ENCODE measurements at regions not wholly inside any gene's neighbourhood (a gene's known extent, or its start where the extent isn't known, plus 50 kb on each side); places are given as distances from the start of the nearest gene placed in this dataset.
"Not testable (repeated sequence)": the region's sequence is repeated elsewhere in the genome, so short reads cannot be mapped to it uniquely, and the experiment has no call there.

- DNase-seq (ENCODE audit: low read depth in 4 of 4, low spot score in 2 of 4) = no peak
These were observed 55.7 kb upstream of the FAT3 start for GRCh38 chr11:92168936-92169335.

- no peak for DNase-seq (ENCODE audit: low read depth in 4 of 4, low spot score in 2 of 4)
These were observed 57.0 kb upstream of the FAT3 start for GRCh38 chr11:92167571-92167970.

DNA sequence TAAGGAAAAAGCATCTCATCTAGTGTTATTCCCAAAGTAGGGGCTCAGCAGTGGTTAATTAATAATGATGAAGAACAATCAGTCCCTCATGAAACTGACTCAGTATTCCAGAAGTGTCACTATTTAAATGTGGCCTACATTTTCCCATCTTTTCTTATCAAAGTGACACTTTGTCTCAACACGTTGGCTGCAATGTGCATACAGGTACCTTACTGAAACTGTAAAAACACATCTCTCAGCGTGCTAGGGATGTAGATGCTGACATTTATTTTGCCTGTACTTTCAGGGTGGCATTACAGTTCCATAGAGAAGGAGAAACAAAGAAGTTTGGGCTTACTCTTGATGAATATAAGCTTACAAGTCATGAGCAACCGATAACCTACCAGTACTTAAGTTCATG, 58.3 kb upstream of the FAT3 start:
- DNase-seq (ENCODE audit: low read depth in 4 of 4, low spot score in 2 of 4) = no peak

DNA sequence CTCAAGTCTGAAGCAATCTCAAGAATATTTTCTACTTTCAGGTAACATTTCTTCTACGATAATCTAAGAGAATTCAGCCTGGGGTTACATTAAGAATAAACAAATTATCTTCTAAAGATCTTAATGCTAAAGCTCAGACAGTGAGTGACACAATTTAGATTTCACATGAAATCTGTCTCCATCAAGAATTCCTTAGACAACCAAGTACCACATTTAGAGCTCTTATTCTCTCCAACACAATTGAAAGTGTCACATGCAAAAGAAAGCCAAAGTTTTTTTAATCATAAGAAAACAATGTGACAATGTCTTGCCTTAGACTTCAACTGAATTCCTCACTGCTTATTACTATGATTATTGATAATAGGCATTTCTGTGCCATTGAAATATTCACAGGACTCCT, 60.7 kb upstream of the FAT3 start:
- DNase-seq (ENCODE audit: low read depth in 4 of 4, low spot score in 2 of 4) = no peak

GRCh38 chr11:92162776-92163175, 61.8 kb upstream of the FAT3 start:
- no peak for DNase-seq (ENCODE audit: low read depth in 4 of 4, low spot score in 2 of 4)

GRCh38 chr11:92159931-92160330, 64.7 kb upstream of the FAT3 start:
- DNase-seq (ENCODE audit: low read depth in 4 of 4, low spot score in 2 of 4) = no peak

DNA sequence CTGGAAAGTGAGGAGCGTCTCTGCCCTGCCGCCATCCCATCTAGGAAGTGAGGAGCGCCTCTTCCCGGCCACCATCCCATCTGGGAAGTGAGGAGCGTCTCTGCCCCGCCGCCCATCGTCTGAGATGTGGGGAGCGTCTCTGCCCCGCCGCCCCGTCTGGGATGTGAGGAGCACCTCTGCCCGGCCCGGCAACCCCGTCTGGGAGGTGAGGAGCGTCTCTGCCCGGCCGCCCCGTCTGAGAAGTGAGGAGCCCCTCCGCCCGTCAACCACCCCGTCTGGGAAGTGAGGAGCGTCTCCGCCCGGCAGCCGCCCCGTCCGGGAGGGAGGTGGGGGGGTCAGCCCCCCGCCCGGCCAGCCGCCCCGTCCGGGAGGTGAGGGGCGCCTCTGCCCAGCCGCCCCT, 67.2 kb upstream of the FAT3 start:
- DNase-seq (ENCODE audit: low read depth in 4 of 4, low spot score in 2 of 4) = not testable (repeated sequence)

- no peak for DNase-seq (ENCODE audit: low read depth in 4 of 4, low spot score in 2 of 4)
These were observed 70.0 kb upstream of the FAT3 start for GRCh38 chr11:92154611-92155010.

DNA sequence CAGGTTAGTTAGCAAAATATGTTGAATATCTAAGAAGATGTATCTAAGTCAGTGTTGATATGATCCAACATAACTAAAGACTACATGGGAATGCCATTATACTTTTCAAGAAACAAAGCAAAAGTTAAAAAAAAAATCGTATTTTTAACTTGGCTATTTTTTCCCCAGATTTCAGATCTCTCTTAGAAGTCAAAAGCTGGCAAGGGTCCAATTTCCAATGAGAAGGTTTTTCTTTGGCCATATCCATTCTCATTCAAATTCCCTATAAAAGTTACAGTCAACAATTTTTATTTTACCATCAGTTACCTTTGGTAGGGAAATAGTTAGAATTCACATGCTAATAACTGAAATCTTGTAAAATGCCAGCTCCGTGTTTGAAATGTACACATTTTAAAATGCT, 70.5 kb upstream of the FAT3 start:
- no peak for DNase-seq (ENCODE audit: low read depth in 4 of 4, low spot score in 2 of 4)

- DNase-seq (ENCODE audit: low read depth in 4 of 4, low spot score in 2 of 4) = no peak
These were observed 71.1 kb upstream of the FAT3 start for GRCh38 chr11:92153542-92153941.

DNA sequence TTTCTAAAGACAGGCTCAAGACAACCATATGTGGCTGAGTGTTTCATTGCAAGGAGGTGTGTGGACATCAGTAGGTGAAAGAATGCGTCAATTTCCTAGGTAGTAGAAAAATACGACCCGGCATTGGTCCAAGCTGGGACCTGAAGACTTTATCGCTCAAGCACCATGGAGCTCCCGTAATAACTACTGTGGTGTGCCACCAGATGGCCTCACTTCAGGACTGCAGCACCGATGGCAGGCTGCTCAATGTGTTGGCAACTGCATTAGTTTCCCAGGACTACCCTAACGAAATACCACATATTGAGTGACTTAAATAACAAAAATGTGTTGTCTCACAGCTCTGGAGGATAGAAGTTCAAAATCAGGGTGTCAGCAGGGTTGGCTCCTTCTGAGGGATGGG, 72.4 kb upstream of the FAT3 start:
- no peak for DNase-seq (ENCODE audit: low read depth in 4 of 4, low spot score in 2 of 4)

- DNase-seq (ENCODE audit: low read depth in 4 of 4, low spot score in 2 of 4) = no peak
These were observed 74.6 kb upstream of the FAT3 start for GRCh38 chr11:92149996-92150395.

DNA sequence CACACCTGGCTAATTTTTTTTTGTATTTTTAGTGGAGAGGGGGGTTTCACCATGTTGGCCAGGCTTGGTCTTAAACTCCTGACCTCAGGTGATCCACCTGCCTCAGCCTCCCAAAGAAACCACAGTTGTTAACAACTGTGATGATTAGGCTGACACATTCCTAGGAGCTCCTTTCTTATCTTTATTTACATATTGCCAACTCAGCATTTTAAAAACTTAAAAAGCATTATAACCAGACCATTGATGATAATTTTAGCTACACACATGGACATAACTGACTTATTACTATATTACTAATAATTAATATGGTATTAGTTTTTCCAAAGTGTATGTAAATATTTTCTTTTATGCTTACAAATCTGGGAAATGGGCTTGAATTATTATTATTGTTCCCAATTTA, 82.9 kb upstream of the FAT3 start:
- no peak for DNase-seq (ENCODE audit: low read depth in 4 of 4, low spot score in 2 of 4)

- no peak for DNase-seq (ENCODE audit: low read depth in 4 of 4, low spot score in 2 of 4)
These were observed 83.5 kb upstream of the FAT3 start for GRCh38 chr11:92141159-92141558.

- no peak for DNase-seq (ENCODE audit: low read depth in 4 of 4, low spot score in 2 of 4)
These were observed 84.6 kb upstream of the FAT3 start for GRCh38 chr11:92140021-92140420.

GRCh38 chr11:92138296-92138695, 86.3 kb upstream of the FAT3 start:
- no peak for DNase-seq (ENCODE audit: low read depth in 4 of 4, low spot score in 2 of 4)

DNA sequence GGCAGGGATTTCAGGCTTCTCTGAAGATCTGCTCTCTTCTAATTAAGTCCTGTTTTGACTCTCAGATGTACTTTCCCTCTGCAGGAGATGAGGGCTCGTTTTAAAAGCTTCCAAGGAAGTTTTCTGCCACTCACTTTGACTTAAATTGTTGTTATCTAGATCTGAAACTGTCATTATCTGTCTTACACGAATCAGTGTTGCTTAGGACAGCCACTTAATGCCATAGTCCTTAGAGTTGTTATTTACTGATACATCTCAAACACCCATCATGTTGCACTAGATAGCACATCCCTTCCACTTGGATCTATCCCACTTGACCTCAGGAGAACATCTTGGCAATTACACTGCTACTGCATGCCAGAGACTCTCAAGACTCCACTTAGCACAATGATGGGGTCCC, 86.9 kb upstream of the FAT3 start:
- DNase-seq (ENCODE audit: low read depth in 4 of 4, low spot score in 2 of 4) = no peak

DNA sequence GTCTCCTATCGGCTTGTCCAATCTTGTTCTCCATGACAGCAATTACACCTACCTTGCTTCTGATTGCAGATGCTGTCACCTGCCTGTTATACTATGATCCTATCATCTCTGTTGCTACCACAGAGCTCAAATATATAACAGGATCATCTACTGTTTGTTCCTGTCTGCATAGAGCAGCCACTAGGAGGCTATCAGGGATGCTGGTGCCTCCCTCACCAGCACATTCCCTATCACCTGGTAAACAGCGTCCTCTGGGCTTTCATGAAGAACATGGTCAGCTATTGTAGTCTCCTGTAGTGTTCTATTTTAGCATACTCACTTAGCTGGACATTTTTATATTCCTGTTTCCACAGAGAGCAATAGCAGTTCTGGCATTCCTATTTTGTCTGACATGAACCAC, 87.8 kb upstream of the FAT3 start:
- no peak for DNase-seq (ENCODE audit: low read depth in 4 of 4, low spot score in 2 of 4)

GRCh38 chr11:92131289-92131865, 93.2 kb upstream of the FAT3 start:
- DNase-seq (ENCODE audit: low read depth in 4 of 4, low spot score in 2 of 4) = no peak

DNA sequence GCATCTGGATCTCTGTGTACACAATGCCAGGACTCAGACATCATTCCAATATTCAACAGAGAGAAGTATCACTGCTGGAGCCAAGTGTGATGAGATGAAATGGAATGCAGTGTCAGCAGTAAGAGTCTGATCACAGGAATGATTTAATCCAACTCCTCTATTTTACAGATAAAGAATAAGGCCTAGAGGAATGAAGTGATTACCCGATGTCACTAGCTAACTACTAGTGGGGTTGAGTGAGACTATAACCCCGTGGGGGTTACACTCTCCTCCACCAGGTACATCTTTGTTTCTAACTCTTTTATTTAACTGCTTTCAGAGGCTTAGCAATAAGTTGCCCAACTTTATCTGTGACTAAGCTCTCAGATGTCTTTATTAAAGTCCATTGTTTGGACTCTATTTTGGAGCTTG, 94.2 kb upstream of the FAT3 start:
- no peak for DNase-seq (ENCODE audit: low read depth in 4 of 4, low spot score in 2 of 4)

DNA sequence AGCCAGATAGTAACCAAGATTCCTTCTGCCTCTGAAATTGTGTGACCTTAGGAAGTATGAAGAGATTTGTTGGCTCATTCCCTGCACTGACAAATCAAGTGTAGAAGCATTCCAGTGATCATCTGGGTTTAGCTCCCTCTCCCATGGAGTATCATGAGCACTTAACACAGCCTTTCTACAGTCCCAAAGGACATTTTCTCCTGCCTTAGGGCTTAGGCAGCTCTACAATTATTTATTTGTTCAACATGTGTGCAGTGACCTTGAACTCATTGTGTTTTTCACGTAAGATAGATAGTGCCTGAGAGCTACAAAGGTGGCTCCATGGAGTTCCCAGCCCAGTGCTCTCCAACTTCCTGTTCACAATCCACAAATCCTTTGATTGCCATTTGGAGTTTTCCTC, 94.8 kb upstream of the FAT3 start:
- no peak for DNase-seq (ENCODE audit: low read depth in 4 of 4, low spot score in 2 of 4)

GRCh38 chr11:92128026-92128425, 96.6 kb upstream of the FAT3 start:
- no peak for DNase-seq (ENCODE audit: low read depth in 4 of 4, low spot score in 2 of 4)

- no peak for DNase-seq (ENCODE audit: low read depth in 4 of 4, low spot score in 2 of 4)
These were observed 99.3 kb upstream of the FAT3 start for GRCh38 chr11:92125321-92125720.

Data from left renal cortex interstitium (tissue), 4 donors.